Gastrocnemius medialis (tissue), 4 donors: ENCODE measurements at regions not wholly inside any gene's neighbourhood (a gene's known extent, or its start where the extent isn't known, plus 50 kb on each side); places are given as distances from the start of the nearest gene placed in this dataset.

ENCODE experiments used
- ATAC-seq, 2 donors: fragments of 150-250 bp; one replicate each; pipeline ENCODE4 v1.9.1; 2016
- DNase-seq, 2 donors: peaks; one replicate each; pipeline ENCODE4 v3.0.0-alpha.2; 2019
- H3K27ac ChIP-seq, 4 donors: fragments of 200-600 bp; sonication (generic); 1 replicate in 1 of 4; 2 replicates in 3 of 4; pipeline ENCODE4 v1.5.1; 2016 to 2018; ENCODE audit warnings: mild to moderate bottlenecking in 2 of 4, moderate library complexity in 1 of 4
- H3K27me3 ChIP-seq, 3 donors: fragments of 200-600 bp; sonication (generic) in 2 of 3; 1 replicate in 1 of 3; 2 replicates in 2 of 3; pipeline versions ENCODE4 v1.5.1 to v1.6.0; 2016 to 2019; ENCODE audit warnings: mild to moderate bottlenecking in 1 of 3, moderate library complexity in 1 of 3
- H3K36me3 ChIP-seq, 2 donors: fragments of 200-600 bp; sonication (generic) in 1 of 2; one replicate each; pipeline ENCODE4 v1.5.1; 2017 to 2018
- H3K4me1 ChIP-seq, 2 donors: fragments of 200-600 bp; sonication (generic) in 1 of 2; one replicate each; pipeline ENCODE4 v1.5.1; 2016 to 2017; ENCODE audit warnings: mild to moderate bottlenecking in 2 of 2
- H3K4me3 ChIP-seq, 4 donors: fragments of 200-600 bp; sonication (generic) in 3 of 4; 1 replicate in 1 of 4; 2 replicates in 3 of 4; pipeline ENCODE4 v1.5.1; 2016 to 2019; ENCODE audit warnings: mild to moderate bottlenecking in 2 of 4
- H3K9me3 ChIP-seq, 3 donors: fragments of 200-600 bp; sonication (generic) in 2 of 3; 1 replicate in 1 of 3; 2 replicates in 2 of 3; pipeline ENCODE4 v1.5.1; 2016 to 2019
- CTCF ChIP-seq, 5 experiments: fragments of 450-650 bp in 3 of 5; fragments of 200-600 bp in 2 of 5; sonication (generic) in 2 of 5; IDR thresholded peaks in 4 of 5; conservative IDR thresholded peaks in 1 of 5; 1 replicate in 4 of 5; 2 replicates in 1 of 5; pipeline ENCODE4 v1.5.1; 2016 to 2019; ENCODE audit warnings: antibody characterized with exemption in 5 of 5, mild to moderate bottlenecking in 3 of 5, moderate library complexity in 3 of 5
- POLR2A ChIP-seq, 2 donors: fragments of 450-650 bp; IDR thresholded peaks; one replicate each; pipeline ENCODE4 v1.6.1; 2017; ENCODE audit warnings: antibody characterized with exemption in 2 of 2, mild to moderate bottlenecking in 2 of 2, moderate library complexity in 2 of 2
- in situ Hi-C, 4 donors: fragments of 200-750 bp; cut with MboI; loops; one replicate each; pipeline versions ENCODE4 v1.15.0 to v1.8.0; 2017; ENCODE audit warnings: low sequenced_read_pairs in 4 of 4
- intact Hi-C: fragments of 100-400 bp; cut with DNase I; formaldehyde crosslinking; loops from one replicate; pipeline ENCODE4 v1.15.1; 2023; ENCODE audit warnings: low total_unique reads

- H3K4me1 ChIP-seq, result no peaks in the 10 kb centered on the region
- no peaks in the 10 kb centered on the region for H3K36me3 ChIP-seq
- intact Hi-C loops, result no loop called here
- no peak for TF ChIP-seq CTCF (IDR thresholded peaks at IDR 0.05 in 4 of 5, conservative IDR thresholded peaks at IDR 0.05 in 1 of 5)
- no peak for TF ChIP-seq POLR2A (IDR thresholded peaks at IDR 0.05)
- no peak for ATAC-seq
- H3K27ac ChIP-seq, result no peak overlapping the region
- in situ Hi-C loops, result no loop called here
- no peak for DNase-seq
- no peak overlapping the region for H3K4me3 ChIP-seq
- H3K9me3 ChIP-seq, result no peaks in the 10 kb centered on the region
- H3K27me3 ChIP-seq, result no peaks in the 10 kb centered on the region
These were observed 93.5 kb downstream of the NAB1 start for GRCh38 chr2:190742431-190742830.

GRCh38 chr2:190744041-190744440 is 95.2 kb downstream of the NAB1 start:
- no peaks in the 10 kb centered on the region for H3K4me1 ChIP-seq
- intact Hi-C loops (no loop called here), in situ Hi-C loops (no loop called here)
- H3K36me3 ChIP-seq, result no peaks in the 10 kb centered on the region
- H3K27ac ChIP-seq, result no peak overlapping the region
- ATAC-seq (no peak), DNase-seq (no peak)
- H3K4me3 ChIP-seq, result no peak overlapping the region
- H3K9me3 ChIP-seq, result no peaks in the 10 kb centered on the region
- no peaks in the 10 kb centered on the region for H3K27me3 ChIP-seq
- no peak for TF ChIP-seq CTCF (IDR thresholded peaks at IDR 0.05 in 4 of 5, conservative IDR thresholded peaks at IDR 0.05 in 1 of 5)
- TF ChIP-seq POLR2A (IDR thresholded peaks at IDR 0.05), result no peak

- Histone ChIP-seq H3K4me1 (no peaks in the 10 kb centered on the region), H3K27ac (no peak overlapping the region), H3K36me3 (no peaks in the 10 kb centered on the region), H3K27me3 (no peaks in the 10 kb centered on the region), H3K9me3 (no peaks in the 10 kb centered on the region), H3K4me3 (no peak overlapping the region)
- in situ Hi-C loops (no loop called here), intact Hi-C loops (no loop called here)
- TF ChIP-seq CTCF (IDR thresholded peaks at IDR 0.05 in 4 of 5, conservative IDR thresholded peaks at IDR 0.05 in 1 of 5) (no peak), POLR2A (IDR thresholded peaks at IDR 0.05) (no peak)
- ATAC-seq (no peak), DNase-seq (no peak)
These were observed 98.3 kb downstream of the NAB1 start for GRCh38 chr2:190746971-190747761.

GRCh38 chr2:190748966-190749365 is 100.1 kb downstream of the NAB1 start:
- Histone ChIP-seq H3K4me3 (no peak overlapping the region), H3K4me1 (no peaks in the 10 kb centered on the region), H3K27me3 (no peaks in the 10 kb centered on the region), H3K9me3 (no peaks in the 10 kb centered on the region), H3K27ac (no peak overlapping the region), H3K36me3 (no peaks in the 10 kb centered on the region)
- ATAC-seq, result no peak
- in situ Hi-C loops, result no loop called here
- intact Hi-C loops, result no loop called here
- no peak for DNase-seq
- TF ChIP-seq POLR2A (IDR thresholded peaks at IDR 0.05), result no peak
- TF ChIP-seq CTCF (IDR thresholded peaks at IDR 0.05 in 4 of 5, conservative IDR thresholded peaks at IDR 0.05 in 1 of 5), result no peak
